Inflammatory macrophage treated with lipopolysaccharide for 1 hour (primary cell): ENCODE measurements at regions not wholly inside any gene's neighbourhood (a gene's known extent, or its start where the extent isn't known, plus 50 kb on each side); places are given as distances from the start of the nearest gene placed in this dataset.

Experiments used
- DNase-seq, 2 donors: peaks; one replicate each; pipeline ENCODE4 v3.0.0-alpha.2; 2020 to 2022

DNA sequence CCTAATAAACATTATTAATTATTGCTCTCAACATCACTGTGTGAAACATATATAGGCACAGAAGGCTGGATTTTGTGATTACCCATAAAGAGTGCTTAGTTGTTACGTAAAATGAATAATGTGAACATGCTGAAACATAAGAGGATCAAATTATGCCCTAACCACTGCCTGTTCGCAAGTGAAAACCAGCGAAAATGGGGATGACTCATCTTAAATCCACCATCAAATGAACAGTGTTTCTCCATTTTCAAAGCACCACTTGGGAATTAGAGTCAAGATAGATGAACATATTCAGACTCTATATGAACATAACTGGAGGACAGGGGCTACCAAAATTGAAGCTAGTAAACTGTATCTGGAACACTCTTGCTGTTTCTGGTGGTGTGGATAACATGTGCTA, 386.2 kb downstream of the HHIPL2 start:
- no peak for DNase-seq

DNA sequence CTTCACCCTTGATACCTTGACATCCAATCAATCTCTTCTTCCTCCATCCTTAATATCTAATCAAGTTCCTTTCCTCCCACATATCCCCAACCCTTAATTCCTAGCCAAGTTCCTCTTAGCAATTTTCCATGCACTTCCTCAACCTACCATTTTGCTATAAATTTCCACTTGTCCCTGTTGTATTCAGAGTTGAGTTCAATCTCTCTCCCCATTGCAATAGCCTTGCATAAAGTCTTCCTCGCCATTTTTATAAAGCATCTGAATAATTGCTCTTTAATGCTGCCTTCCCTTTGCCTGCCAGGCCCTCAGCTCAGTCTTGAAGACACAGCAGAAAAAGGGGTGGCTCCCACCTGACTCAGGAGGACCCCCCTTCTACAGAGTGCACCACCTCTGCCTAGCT, 390.3 kb downstream of the HHIPL2 start:
- DNase-seq, result no peak

DNA sequence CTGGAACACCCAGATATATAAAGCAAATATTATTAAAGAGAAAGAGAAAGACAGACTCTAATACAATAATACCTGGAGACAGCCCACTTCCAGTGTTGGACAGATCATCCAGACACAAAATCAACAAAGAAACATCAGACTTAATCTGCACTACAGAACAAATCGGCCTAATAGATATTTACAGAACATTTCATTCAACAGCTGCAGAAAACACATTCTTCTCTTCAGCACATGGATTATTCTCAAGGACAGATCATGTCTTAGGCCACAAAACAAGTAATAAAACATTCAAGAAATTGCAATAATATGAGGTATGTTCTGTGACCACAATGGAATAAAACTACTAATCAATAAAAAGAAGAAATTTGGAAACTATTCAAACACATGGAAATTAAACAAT, 398.3 kb upstream of the DUSP10 start:
- no peak for DNase-seq

DNA sequence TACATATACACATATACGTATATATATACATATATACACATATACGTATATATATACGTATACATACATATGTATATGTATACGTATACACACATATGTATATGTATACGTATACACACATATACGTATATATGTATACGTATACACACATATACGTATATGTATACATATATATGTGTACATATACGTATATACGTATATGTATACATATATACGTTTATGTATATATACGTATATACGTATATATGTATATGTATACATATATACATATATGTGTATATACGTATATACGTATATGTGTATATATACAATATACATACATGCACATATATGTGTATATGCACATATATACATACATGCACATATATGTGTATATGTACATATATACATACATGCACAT, 396.2 kb upstream of the DUSP10 start:
- no peak for DNase-seq

DNA sequence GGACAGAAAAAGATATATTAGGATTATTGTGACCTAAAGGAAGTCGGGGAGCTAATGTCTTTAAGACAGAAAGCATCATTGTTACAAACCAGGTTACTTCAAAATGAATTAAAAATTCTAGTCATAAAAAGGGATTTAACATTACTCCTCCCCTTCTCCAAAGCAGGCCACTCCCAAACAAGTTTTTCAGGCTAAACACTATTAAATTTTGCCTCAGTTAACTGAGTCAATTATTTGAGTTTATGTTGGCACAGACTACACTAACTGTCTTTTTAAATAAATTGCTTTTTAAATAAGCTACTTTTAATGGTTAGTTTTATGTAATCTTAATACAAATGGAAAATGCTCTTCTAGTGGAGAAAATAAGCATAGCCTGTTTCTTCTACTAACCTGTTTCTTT, 395.0 kb upstream of the DUSP10 start:
- DNase-seq, result no peak

DNA sequence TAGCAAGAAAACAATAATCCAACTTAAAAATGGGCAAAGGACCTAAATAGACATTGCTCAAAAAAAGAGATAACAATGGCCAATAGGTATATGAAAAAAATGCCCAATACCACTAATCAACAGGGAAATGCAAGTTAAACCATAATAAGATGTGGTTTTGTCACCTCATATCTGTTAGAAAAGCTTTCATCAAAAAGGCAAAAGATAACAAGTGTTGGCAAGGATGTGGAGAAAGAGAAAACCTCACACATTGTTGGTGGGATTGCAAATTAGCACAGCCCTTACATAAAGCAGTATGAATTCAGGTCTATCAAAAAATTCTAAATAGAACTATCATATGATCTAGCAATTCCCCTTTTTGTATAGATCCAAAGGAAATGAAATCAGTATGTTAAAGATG, 387.2 kb upstream of the DUSP10 start:
- DNase-seq, result no peak

DNA sequence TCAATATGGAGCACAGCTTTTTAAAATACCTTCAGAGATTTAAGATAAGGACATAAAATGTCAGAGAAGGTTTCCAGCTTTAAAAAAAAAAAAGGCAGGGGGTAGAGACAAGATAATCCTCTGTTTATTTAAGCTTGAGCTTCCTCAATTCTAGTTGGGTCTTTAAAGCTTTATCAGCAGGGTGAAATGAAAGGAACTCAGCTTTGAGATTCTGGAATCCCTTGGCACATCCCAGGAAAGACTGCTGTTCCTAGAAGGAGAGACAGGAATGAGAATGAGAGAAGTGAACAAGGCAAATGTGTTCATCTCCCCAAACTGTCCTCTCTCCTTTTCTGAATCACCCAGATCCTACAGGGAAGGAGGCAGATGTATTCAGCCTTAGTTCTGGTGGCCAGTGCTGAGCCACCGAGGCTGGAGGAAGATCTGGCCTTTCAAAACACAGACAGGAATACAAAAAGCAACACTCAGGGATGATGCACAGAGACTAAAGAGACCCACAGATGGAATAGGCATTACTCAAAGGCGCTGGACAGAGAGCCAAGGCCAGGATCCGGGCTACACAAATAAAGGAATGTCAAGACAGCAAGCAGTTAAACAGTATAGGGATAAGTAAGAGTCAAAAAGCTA, 385.8 kb upstream of the DUSP10 start:
- DNase-seq, result no peak

DNA sequence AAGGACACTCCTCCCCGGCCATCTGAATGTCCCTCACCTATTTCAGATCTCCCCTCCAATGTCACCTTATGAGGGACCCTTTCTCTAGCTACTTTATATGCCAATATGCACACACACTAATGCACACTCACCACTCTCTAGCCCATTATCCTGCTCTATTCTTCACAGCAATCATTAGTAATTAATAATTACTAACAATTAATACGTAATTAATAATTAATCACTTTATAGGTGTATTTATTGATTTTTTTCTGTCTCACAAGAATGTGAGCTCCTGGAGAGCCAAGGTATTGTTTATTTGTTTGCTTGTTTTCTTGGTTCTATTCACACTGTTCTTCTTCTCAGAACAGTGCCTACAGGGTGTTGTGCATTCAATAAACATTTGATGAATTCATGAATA, 385.2 kb upstream of the DUSP10 start:
- no peak for DNase-seq

DNA sequence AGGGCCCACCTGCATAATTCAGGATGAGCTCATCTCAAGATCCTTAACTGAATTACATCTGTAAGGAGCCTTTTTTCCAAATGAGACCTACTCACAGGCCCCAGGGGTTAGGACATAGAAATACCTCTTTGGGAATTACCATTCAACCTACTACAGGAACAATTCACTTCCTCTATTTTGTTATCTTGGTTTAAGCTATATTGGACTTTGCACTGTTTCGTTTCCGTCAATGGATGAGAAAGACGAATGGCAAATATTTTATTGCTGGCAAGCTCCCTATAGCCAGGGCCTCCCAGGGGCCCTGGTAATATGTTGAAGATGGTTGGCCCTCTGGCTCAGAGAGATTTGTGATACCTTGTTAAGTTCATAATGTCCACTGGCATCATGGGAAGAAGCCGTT, 384.2 kb upstream of the DUSP10 start:
- no peak for DNase-seq

DNA sequence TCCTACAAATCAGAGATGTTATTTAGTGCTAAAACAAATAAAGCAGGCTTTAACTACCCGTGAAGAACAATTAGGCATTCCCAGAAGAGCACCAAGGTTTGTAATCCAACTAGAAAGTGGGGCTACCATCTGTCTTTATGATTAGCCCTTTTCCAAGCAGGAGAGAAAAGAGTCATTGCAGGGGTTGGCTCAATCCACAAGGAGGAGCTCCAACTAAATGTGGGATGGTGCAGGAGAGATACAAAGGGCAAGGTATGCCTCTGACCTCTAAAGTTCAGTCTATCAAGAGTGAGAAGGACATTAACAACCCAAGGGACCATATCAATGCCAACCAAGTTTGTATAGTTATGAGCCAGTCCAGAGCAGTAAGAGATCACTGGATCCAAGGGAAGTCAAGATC, 382.7 kb upstream of the DUSP10 start:
- peak in 1 of 2 donors; percentile 1 for DNase-seq

DNA sequence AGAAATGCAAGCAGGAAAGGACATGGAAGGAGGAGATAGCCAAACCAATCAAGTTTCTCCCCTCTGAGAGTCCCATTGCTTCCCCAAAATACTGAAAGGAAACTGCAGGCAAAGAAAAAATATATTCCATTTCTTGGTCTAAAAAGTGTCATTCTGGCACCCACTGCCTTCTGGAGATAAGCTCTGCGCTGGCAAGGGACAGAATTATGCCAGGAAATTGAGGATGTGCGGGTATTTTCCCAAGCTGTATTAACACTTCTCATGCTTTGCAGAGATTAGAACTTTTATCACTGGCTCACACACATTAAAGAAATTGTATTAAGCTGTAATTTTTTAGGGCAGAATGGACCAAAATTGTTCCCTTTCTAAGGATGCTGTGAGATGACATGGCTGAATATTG, 381.2 kb upstream of the DUSP10 start:
- no peak for DNase-seq

DNA sequence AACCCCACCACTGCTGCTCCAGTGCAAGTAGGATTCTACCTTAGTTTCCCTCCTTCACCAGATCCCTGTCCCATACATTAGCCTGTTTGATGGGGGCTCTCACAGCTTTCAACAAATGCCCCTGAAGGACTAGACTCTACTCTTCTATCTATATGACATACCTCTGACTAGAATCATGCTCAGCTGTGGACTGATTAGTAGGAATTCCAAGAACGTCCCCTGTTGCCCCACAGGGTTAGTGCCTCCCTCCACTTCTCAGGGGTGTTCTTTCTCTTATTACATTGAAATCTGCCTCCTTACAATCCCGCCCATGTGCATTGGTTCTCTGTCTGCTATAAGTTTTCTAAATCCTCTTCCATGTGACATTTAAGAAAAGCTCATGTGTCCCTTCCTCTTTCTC, 375.9 kb upstream of the DUSP10 start:
- DNase-seq, result no peak

DNA sequence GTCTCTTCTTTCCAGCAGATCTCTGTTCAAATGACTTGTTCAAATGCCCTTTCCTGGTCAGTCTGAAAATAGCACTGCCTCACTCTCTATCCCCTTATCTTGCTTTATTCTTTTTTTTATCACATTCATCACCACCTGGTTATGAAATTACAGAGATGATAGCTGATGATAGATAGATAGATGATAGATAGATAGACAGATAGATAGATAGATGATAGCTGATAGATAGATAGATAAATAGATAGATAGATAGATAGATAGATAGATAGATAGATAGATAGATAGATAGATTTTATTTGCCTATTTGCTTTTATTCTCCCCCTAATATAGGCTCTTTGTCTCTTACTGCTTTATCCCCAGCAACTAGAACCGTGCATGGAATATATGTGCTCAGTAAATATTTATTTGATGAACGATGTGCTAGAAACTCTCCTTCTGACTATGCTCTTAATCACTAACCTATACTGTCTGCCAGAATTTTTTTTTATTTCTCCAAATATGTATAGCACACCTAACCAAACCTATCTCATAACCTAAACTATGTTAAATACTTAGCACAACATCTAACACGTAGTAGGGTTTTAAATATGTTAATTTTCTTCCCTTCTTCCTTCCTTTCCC, 372.8 kb upstream of the DUSP10 start:
- no peak for DNase-seq

DNA sequence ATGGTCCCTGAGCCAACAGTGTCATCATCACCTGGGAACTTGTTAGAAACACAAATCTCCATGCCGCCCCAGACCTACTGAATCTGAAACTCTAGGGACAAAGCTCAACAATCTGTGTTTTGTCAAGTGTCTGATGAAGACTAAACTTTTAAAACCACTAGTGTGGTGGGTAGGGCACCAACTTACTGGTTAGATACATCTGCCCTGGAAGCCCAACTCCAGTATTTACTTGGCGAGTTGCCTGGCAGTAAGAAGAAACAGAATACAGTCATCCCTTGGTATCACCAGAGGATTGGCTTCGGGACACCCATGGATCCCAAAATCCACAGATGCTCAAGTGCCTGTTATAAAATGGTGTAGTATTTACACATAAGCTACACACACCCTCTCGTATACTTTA, 367.9 kb upstream of the DUSP10 start:
- DNase-seq, result no peak

DNA sequence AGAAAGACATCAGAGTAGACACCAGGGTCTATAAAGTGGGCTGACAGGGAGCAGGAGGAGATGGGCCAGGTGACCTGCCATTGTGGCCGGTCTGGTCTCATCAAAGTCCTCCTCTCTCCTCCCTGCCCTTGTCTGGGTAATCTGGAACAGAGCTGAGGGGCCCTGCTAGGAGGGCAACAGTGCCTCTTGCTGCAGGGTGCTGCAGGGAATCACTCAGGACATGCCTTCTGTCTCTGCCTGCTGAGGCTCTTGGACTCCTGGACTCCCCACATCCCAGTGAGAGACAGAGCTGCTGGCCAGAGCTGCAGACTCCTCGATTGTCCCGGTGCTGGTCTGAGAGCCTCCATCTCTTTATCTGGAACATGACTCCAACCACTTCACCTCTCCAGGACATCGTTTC, 366.1 kb upstream of the DUSP10 start:
- no peak for DNase-seq

DNA sequence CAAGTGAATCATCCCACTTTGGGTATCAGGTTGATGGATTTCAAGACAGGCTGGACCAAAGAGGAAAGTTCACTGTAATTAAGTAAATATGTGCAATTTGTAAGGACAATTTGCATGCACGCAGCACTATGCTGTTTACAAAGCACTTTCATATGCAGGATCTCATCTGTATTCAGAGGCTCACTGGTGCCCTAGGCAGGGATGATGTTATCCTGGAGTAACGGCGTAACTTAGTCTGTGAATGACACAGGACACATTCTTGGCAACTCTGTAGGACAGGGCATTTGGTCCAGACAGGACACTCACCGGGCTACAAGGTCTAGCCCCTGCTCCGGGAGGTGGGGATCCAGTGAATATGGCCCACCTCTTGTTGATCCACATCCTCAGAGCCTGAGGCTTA, 365.4 kb upstream of the DUSP10 start:
- DNase-seq, result no peak

DNA sequence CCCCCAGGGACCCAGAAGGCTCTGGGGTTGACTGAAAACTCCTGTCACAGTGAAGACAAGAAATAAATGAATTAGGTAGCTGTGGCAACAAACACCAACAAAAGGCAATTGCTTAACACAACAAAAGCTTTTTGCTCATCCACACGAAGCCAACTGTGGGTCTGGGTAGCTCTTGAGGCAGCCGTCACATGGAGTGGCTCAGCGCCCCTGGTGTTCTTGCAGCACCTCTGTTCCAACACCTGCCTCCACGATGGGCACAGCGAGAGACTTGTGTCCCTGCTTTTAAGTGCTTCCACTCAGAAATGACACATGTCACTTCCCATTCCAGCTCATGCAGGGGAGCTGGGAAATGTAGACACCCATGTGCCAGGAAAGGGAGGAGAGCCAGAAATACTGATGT, 364.5 kb upstream of the DUSP10 start:
- no peak for DNase-seq

DNA sequence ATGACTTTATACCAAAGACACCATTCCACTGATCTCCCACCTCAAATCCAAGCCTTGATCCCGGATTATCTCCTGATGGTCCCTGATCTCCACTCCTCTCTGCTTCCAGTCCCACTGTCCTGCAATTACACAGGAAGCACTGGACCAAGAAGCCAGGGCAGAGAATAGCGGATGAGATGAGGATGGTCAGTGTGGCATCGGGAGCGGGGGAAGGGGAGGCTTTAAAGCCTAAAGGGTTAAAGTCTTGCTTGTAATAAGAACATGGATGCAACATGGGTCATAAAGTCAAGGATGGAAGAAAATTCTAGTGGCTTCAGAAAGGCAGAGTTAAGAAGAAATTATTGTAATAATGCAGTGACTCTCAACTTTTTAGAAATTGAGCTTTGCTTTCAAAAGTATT, 364.0 kb upstream of the DUSP10 start:
- no peak for DNase-seq

DNA sequence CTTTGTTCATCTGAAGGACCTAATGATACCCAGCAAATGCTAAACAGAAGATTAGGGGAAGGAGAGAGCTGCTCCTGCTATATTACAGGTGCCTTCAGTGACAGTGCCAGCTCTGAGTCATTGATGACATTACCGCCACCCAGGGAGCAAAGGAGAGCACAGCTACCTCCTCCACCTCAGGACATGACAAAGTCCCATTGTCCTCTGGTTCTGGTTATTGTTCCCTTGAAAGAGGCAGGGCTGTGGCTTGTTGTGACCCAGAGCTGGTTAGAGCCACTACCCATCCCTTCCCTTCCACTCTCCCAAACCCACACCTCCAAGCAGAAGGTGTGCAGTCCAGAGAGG, 363.5 kb upstream of the DUSP10 start:
- no peak for DNase-seq

DNA sequence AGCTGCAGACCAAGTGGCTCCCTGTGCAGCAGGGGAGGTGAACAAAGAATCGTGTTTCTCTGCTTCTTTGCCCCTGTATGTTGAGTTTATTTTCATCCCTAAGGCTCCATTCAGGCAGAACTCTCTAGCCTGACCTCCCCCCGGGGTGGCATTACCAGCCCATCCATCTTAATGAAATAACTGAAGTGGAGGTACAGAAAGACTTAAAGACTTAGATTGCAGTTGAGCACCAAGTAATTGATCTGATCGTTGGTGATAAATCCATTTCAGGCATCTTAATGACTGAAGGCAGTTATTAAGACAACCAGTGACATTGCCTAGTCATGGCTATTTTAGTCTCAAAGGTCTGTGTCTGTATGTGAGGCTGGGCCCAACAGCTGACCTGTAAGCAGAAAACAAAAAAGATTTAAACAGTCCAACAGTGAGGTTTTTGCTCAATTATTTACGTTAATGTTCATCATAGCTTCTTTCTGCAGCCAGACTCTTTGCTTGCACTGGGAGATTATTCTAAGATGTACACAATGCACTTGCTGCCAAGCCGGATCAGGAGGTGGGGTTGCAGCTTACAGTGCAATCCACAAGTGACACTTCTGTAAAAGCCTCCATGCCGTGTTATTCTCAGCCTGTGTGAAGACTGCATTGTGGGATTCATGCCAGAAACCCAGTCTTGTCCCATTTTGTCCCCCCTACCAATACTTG, 363.0 kb upstream of the DUSP10 start:
- no peak for DNase-seq

DNA sequence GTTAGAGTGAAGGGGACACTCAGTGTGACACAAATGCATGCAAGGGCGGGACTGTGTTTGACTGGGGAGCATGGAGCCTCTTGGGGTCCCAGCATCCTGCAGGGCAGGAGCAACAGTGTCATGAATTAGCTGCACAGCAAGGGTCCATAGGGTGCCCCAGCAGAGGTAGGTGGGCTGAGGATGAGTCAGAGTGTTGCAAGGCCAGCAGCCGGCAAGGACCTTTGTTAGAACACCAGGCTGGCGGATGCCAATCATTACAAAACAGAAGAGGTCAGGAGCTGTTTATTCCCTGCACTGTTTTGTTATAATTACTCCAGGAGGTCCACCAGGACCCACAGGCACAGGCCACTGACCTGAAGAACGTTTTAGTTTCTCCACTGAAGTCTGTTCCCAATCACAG, 362.2 kb upstream of the DUSP10 start:
- DNase-seq, result no peak

DNA sequence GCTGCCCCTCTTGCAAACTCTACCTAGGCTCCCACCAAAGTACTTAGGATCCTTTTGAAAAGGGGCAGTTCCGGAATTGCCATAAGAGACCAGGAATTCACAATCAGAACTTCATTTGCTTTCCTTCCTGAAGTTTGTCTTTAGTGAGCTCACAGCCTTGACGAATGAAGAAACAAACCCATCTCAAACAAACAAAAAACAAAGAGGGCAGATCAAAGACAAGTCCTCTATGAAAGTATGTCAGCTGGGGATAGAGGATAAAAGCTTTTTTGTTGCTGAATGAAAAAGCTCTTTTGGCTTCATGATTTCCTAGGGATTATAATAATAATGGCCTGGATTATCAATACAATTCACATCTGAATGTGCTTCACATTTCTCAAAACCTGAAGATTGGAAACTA, 357.9 kb upstream of the DUSP10 start:
- DNase-seq, result no peak

DNA sequence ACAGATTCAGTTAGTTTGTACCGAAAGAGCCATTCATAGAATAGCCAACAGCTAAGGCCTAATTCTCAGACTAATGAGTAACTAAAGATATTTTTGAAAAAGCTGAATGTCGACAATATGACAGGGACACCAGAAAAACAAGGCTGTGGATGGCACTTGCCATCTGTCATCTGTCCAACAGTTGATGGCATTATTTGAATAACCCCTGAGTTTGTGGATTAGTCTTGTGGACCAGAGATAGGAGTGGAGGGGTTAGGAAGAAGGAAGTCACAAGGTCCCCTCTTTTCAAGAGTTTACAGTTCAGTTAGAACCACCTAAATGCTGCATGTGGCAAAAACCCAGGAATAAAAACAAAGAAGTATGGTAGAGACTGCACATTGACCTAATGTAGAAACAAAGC, 356.5 kb upstream of the DUSP10 start:
- DNase-seq, result no peak

DNA sequence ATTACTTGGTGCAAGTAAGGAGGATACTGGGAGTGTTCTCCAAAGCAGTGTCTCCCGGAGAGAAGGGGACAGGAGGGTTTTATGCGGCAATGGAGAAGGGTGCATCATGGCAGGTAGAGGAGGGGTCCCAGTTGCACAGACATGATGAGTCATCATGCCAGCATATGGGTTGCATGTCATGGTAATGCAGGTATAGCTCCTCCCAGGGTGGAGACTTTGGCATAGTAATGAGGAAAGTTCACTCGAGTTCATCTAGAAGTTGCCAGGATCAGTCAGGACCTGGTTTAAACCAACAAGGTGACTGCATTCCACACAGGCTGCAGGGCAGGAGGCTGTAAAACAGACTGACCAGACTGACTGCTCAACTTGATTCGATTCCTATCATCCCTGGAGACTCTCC, 355.7 kb upstream of the DUSP10 start:
- no peak for DNase-seq

DNA sequence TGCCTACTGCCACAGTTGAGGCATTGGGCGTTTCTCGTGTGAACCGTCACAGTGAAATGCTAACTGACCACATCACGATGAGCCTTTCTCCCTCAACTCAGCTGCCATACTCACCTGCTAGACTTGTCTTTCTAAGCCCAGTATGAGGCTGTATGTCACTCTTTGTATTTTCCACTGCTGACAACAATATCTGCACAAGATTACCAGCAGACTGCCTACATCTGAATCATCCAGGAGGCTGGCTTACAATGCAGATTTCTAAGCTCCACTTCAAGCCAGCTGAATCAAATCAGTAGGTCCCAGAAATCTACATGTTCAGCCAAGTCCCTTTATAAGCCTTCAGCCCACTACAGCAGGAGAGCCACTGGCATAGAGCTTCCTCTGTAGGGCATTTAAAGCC, 355.0 kb upstream of the DUSP10 start:
- no peak for DNase-seq
